HG03469 (cell line): ENCODE measurements at regions not wholly inside any gene's neighbourhood (a gene's known extent, or its start where the extent isn't known, plus 50 kb on each side); places are given as distances from the start of the nearest gene placed in this dataset.
"Not testable (repeated sequence)": the region's sequence is repeated elsewhere in the genome, so short reads cannot be mapped to it uniquely, and the experiment has no call there.

Source experiments
- ATAC-seq: cut with Tn5 transposase; IDR thresholded peaks from one replicate; pipeline ENCODE4 v1.9.1; 2021; ENCODE audit warnings: mild to moderate bottlenecking, moderate library complexity, moderate number of reproducible peaks; ENCODE audit not compliant: unreplicated experiment

DNA sequence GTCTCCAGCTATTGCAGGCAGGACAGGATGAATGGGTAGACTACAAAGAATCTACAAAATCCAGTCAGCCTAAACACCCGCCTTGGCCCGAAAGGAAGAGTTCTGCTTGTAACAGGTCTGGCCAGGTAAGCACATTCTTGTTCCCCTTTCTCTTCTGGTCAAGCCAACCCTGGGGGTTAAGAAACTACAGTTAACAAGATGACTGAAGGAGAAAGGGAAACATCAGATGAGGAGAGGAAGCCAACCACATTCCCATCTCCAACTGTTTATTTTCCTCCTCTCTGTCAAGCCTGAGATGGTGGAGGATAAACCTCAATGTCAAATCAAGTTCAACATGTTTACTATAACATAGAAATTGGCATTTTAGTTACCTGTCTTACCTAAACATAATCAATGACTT lies 198.9 kb downstream of the IPMK start:
- no peak for ATAC-seq

DNA sequence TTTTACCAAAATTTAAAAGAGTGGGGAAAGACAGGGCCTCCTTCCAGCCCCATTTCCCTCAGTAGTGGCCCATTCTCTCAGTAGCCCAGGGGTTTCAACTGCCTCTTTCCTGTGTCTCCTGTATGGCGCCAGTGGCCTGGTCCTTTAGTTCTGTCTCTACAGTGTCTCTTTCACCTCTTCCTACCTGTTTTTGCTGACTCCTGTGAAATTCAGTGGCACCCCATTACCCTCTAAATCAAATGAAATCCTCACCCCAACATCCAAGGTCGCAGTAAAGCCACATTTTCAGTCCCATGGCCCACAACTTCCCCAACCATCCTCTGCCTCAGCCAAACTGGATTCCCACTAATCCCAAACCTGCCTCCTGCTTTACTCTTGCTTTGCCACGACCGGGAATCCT lies 200.7 kb downstream of the IPMK start:
- ATAC-seq: no peak

DNA sequence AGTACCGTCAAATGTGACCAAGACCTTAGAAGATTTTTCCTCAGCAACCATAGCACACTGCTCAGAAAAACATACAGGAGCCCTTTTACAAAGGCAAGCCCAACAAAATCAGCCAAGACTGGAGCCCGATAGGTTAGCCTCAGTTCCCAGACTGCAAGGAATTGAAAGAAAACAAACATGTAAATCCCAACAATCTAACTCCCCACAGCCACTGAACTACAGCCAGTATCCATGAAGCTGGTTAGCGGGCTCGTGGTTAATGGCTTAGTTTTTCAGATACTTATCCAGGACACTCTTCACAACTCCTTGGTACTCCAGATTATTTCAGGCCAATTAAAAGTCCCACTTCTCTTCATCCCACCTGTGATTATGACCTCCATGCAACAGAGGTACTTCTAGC lies 201.6 kb downstream of the IPMK start:
- ATAC-seq: no peak

DNA sequence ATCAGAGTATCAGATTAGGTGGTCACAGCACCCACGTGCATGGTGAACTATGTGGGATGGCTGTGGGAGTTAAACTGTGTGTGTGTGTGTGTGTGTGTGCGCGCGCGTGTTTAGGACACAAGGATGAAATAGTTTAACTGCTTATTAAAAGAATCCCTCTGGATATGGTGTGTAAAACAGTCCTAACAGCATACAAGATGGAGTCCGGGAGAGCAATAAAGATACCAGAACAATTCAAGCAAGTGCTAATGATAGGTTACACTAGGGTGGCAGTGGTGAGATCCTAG lies 202.2 kb downstream of the IPMK start:
- no peak for ATAC-seq

DNA sequence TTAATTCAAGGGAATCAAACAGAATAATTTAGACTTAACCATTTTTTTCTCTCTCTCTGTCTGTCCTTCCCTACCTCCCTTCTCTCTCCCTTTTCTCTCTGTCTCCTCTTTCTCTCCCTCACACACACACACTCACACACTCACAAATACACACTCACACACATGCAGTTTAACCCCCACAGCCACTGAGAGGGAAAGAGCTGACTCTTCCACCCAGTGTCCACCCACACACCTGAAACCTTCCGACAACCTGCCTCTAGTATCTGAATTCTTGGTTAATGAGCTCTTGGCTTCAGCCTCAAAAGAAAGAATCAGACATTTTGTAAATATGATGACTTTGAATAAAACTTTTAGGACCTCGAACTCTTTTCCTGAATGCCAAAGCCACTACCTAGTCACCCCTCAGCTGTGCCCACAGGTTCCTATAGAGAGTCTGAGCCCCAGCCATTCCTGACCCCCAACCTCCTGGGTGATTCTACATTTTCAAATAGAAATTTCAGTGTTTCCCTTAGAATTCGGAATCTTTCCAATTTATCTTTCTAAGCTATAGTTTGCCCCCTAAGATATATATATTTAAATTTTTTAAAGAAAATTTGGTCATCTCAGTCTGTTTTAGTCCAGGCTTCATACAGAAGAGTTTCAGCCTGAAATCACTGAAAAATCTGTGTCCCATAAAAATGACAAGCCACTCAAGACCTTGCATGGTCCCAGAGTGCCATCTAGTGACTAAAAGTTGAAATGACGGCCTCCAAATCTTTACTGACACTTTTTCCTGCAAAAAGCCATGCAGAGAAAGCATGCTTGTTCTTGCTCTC lies 202.8 kb downstream of the IPMK start:
- ATAC-seq: no peak

DNA sequence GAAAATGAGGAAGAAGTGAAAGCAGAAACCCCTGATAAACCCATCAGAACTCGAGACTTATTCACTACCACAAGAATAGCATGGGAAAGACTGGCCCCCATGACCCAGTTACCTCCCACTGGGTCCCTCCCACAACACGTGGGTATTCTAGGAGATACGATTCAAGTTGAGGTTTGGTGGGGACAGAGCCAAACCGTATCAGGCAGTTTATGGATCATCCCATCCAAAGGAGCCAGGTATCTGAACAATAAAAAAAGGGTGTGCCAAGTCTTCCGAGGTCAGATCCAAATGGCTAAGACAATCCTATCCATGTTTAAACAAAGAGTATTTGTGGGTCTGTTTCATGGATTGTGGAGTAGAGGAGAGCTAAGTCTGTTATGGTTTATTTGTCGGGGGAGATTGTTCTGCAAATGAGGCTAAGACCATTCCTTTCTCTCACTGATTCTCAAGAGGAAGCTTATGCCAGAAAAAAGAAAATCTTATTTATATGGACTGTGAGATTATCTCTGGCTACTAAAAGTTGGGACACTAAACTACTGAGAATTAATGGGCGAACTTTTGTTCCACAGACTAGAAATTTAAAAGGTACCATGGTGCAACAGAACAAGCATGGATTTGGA lies 203.7 kb downstream of the IPMK start:
- no peak for ATAC-seq

DNA sequence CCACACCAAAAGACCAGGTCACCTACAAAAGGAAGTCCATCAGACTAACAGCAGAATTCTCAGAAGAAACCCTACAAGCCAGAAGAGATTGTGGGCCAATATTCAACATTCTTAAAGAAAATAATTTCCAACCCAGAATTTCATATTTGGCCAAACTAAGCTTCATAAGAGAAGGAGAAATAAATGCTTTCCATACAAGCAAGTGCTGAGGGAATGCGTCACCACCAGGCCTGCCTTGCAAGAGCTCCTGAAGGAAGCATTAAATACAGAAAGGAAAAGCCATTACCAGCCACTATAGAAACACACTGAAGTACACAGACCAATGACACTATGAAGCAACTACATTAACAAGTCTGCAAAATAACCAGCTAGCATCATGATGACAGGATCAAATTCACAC lies 209.0 kb downstream of the IPMK start:
- not testable (repeated sequence) for ATAC-seq

DNA sequence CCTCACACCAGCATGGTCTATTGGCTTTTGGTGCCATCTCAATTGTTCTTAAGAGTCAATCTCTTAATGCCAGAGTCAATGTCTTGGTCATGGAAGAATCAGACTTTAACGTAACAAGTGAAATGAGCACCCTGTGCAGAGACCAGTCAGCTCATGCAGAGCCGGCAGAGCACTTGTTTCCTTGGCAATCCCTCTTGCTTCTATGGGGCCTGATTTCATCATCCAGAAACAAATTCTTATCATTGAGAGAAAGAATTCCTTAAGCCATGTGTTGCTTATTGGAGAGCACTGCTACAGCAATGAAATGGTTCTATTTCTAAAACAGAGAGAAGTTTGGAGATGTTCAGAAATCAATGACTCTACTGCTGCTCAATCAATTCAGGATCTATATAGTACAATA lies 212.8 kb downstream of the IPMK start:
- ATAC-seq: no peak

DNA sequence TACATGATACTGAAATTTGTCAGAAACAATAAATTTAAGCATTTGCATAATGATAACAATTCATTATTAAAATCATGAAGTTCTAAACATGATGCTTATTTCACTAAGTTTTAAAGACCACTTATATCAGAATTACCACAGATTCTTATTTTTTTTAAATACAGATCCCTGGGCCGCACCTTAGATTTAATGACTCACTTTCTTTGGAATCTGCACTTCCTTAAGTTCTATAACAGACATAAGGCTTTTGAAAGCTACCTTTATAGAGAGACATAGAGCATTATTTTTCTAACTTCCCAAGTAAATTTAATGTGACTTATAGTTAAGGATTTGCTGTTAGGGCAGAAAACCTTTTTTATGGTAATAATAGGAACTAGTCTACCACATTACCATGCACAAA lies 214.9 kb downstream of the IPMK start:
- ATAC-seq: no peak

DNA sequence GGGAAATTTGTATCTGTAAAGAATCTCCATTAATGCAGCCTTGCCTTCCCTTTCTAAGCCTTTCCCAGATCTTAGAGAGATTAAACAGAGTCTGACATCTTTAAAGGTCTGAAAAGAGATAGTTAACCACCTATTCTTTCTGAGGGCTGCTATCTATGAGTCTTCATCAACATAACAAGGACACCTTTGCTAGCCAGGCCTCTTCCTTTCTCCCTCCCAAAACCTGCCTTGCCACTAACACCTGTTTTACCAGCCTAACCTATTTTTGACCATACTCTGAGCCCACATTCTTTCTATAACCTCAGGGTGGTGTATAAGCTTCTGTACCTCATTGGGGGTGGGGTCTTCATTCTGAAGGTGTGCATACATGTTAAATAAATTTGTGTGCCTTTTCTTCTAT lies 217.1 kb downstream of the IPMK start:
- ATAC-seq: no peak

DNA sequence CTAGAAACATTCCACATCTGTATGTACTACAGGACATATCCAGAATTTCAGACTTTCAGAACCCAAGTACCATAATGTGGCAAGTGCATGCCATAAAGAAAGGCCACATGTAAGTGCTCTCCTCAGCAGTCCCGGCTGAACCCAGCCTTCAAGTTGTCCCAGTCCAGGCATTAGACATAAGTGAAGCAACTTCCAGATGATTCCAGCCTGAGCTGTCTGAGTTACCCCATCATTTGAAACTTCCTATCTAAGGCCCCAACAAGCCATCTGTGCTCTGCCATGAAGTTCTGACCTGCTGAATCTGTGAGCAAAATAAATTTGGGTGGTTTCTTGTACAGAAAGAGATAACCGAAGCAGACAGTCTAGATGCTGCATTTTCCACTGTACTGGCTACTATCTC lies 218.8 kb downstream of the IPMK start:
- no peak for ATAC-seq

DNA sequence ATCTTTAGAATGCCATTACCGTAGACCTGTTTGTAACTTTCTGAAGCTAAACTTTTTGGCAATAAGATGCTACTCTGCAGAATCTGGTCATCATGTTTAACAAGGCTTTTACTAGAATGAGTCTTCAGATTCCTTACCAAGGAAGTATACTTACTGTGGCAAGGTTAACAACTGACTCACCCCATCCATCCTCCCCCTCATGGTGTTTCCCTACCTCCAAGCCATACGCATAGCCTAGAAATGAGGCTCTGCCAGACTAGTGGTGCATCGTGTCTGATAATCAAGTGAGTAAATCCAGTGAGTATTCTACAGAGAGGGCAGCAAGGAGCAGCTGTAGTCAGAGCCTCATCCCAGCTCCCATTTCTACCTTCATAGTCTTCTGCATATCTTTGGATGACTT lies 223.6 kb downstream of the IPMK start:
- ATAC-seq: no peak

DNA sequence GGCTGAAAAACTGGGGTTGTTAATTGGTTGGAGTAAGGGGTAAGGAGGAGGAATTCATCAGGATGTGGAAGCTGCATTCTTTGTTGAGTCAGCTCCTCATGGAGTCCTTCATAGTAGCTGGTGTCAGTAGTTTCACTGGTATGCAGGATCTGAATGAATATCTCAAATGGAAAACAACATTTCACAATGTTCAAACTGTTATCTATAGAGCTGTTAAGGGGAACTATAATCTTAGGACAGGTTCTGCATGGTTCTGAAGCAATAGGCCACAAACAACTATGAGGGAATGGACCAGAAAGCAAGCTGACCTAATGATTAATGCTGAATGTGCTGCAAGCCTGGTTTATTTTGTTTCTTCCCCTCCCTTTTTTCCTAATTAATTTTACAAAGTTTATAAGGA lies 225.8 kb downstream of the IPMK start:
- no peak for ATAC-seq

DNA sequence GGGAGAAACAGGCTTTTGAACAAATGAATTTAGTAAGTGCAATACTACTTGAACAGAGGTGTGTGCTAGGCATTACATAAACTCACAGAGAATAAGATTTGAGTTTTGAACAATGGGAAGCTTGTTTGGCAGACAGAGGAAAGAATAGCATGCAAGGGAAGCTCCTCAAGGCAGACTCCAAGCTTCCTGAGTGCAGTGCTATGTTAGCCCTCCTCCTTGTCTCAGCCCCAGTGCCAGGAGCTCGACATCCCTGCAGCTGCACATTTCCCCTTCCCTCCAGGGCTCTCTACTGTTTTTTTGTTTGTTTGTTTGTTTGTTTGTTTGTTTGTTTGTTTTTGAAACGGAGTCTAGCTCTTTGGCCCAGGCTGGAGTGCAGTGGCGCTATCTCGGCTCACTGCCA lies 237.5 kb downstream of the IPMK start:
- no peak for ATAC-seq

DNA sequence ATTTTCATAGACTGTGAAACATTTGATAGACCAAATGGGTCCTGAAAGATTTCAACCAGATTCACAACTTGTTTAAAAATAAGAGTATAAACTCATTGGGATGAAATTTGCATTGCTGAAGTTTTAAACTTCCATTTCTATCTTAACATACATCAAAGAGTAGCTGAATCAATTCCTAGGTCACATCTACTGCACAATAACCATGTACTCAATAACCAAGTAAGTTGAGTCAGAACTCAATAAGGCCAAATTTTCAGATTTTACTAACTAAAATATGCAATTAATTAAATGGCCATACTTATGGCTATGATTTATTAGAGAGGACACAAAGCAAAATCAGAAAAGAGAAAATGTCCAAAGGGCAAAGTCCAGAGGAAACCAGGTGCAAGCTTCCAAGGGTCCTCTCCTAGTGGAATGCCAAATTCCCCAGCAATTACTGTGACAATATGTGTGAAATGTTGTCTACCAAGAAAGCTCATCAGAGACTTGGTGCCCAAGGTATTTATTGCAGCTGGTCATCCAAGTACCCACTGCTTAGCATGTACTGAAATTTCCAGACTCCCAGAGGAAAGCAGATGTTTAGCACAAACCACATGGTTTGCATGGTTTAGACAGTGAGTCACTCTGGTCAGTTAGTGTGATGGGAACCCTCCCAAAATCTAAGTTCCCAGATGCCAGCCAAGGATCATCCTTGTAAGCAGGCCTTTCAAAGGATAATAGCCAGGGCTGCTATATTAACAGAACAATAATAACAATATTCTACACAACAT lies 238.9 kb downstream of the IPMK start:
- no peak for ATAC-seq

DNA sequence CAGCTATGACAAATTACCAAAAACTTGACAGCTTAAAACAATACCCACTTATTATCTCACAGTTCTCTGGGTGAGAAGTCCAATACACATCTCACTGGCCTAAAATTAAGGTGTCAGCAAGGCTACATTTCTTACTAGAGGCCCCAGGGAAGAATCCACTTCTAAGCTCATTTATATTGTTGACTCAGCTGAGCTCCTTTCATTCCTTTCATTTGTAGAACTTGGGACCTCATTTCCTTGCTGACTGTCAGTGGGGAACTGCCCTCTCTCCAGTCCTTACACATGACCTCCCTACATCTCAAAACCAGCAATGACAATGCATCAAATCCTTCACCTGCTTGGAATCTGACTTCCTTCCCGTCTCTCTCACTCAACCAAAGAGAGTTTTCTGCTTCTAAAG lies 240.3 kb downstream of the IPMK start:
- ATAC-seq: no peak

DNA sequence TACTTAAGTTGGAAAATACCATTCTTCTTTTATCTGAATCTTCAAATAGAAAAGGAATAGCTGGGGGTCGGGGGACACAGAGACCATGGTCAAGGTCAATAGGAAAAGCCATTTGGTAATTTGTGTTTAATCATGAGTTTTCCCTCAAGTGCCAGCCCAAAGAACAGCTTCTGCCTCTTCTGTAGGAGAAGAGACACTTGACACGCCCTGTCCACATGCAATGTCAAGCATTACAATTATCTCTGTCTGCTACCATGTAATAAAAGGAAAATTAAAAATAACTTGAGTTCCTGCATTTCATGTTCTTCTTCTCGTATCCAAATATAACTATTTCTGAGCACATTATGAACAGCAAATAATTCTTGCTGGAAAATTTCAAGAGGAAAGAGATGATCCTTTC lies 241.7 kb downstream of the IPMK start:
- no peak for ATAC-seq

DNA sequence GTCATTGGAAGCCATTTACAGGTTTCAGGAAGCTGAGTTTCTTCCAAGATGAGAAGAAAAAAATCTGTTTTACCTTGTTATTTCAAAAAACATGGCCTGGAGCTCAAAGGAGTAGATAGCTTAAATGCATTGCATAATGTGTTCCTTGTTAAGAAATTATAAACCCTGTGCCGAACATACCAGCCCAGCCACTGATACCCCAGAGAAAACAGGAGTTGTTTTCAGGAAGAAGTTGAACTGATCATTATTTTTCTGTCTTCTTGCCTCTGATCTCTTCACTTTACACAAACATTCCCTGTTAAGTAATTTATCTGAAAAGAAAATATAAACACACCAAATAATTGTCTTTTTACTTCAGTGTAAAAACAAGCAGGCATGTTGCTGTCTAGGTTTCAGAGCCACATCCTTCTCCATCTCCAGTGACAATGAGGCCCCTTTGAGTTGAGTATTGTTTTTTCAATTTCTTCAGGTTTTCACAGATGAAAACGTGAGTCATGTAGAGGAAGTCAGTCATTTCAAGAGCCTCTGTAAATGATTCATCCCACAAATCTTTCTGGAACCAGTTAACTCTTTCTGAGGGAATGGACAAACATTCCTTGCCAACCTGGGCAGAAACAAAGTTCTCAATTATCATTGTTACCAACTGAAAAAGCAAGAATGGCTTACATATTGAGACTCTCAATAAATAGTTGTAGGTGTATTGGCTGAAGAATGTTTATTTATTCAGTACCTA lies 244.2 kb downstream of the IPMK start:
- ATAC-seq: no peak

DNA sequence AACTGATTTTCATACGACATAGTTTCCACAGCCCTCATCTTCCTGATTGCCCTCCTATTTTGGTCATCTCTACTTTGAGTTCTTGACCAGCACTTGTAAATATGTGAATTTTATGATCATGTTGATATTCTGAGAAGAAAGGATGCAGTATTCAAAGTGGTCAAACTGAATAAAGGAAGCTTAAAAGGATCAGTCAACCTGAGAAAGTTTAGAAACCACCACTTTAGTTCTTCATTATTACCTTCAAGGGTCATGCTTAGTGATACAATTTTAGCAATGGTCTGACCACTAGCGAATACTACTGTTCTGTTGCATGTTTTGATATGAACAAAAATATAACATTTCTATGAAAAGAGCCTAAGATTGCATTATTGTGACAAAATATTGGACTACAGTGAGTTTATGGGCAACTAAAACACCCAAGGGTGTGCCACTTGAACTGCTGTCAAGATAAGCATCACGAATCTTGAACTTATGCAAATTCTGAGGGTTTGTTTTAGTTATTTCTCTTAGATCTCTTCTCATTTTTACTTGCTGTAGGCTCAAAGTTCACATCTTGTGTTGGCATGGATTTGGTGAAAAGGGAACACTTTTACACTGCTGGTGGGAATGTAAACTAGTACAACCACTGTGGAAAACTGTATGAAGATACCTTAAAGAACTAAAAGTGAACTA lies 247.7 kb downstream of the IPMK start:
- no peak for ATAC-seq

DNA sequence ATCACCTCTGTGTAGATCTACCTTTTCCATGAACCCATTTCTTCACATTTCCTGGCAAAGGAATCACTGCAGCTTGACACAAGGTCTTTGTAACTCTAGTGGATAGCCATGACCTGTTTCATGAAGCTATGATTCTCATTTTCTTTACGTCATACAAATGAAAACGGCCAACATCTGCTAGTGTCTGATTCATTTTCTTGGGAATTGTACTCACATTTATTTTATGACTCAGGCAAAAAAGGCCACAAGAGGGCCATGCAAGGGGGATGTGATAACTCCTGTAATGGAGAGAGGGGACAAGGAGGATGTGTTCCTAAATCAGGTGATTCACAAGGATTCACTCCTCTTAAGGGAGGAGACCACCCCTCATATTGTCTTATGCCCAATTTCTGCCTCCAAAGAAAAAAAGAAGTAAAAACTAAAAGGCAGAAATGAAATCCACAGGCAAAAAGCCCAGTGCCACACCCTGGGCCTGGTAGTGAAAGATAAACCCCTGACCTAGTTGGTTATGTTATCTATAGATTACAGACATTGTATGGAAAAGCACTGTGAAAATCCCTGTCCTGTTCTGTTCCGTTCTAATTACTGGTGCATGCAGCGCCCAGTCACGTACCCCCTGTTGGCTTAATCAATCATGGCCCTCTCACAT lies 249.9 kb downstream of the IPMK start:
- ATAC-seq: no peak

DNA sequence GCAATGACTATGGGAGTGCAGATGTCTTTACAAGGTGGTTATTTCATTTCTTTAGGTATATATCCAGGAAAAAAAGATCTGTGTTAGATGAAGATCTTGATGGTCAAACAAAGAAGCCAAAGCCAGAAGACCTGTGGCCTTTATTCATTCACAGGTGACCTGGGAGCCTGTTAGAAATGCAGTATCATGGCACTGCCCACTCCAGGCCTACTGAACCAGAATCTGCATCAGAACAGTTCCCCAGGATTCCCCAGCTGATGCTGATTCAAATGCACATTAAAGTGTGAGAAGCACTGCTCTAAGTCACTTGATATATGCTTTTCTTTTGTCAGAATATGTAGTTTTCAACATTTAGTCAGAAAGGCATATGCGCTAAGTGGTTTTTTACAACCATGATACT lies 251.1 kb downstream of the IPMK start:
- no peak for ATAC-seq
